ENCODE measurements at regions not wholly inside any gene's neighbourhood (a gene's known extent, or its start where the extent isn't known, plus 50 kb on each side); places are given as distances from the start of the nearest gene placed in this dataset.

DNA sequence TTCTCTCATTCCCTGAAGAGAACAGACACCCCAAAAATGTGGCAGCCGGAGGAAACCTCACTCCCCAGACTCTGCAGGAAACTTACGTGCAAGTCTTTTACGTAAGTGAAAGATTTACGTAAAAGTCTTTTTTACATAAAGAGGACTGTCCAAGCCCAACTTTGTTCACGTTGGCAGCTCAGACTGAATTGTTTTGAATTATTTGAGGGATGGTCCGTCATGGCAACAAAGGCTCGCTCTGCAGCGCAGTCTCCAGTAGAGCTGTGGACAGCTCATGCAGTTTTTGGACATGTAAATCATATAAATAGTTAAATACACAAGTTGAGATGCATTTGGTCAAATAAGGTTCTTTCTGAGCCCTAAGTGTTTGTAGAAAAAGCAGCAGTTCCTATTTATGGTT, 394.8 kb downstream of the QKI start:
- no peak for TF ChIP-seq EZH2 (conservative IDR thresholded peaks at IDR 0.05; ENCODE audit: low read depth, low read length)
- no peak for TF ChIP-seq ZNF30 (CRISPR knock-in tag; IDR thresholded peaks at IDR 0.05)
- TF ChIP-seq CREM (IDR thresholded peaks at IDR 0.05), result no peak
- TF ChIP-seq CREM (CRISPR knock-in tag; IDR thresholded peaks at IDR 0.05), result no peak
- TF ChIP-seq KAT2B (IDR thresholded peaks at IDR 0.05; ENCODE audit: borderline replicate concordance, low read depth, low read length), result no peak
- no peak for TF ChIP-seq ZFX (CRISPR knock-in tag; IDR thresholded peaks at IDR 0.05; ENCODE audit: low read depth)
- TF ChIP-seq NFYB (CRISPR knock-in tag; IDR thresholded peaks at IDR 0.05), result no peak
- no peak for TF ChIP-seq GZF1 (CRISPR knock-in tag; IDR thresholded peaks at IDR 0.05)
- TF ChIP-seq HOXA3 (CRISPR knock-in tag; IDR thresholded peaks at IDR 0.05), result no peak
- TF ChIP-seq HCFC1 (IDR thresholded peaks at IDR 0.05; ENCODE audit: low read depth, low read length), result no peak
- TF ChIP-seq, protein P1, sequence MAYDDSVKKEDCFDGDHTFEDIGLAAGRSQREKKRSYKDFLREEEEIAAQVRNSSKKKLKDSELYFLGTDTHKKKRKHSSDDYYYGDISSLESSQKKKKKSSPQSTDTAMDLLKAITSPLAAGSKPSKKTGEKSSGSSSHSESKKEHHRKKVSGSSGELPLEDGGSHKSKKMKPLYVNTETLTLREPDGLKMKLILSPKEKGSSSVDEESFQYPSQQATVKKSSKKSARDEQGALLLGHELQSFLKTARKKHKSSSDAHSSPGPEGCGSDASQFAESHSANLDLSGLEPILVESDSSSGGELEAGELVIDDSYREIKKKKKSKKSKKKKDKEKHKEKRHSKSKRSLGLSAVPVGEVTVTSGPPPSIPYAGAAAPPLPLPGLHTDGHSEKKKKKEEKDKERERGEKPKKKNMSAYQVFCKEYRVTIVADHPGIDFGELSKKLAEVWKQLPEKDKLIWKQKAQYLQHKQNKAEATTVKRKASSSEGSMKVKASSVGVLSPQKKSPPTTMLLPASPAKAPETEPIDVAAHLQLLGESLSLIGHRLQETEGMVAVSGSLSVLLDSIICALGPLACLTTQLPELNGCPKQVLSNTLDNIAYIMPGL (CRISPR knock-in tag; IDR thresholded peaks at IDR 0.05; ENCODE audit: borderline replicate concordance in 1 of 2, low read depth in 1 of 2), result no peak
- no peak for TF ChIP-seq BRCA1 (CRISPR knock-in tag; IDR thresholded peaks at IDR 0.05)
- TF ChIP-seq, protein P2, sequence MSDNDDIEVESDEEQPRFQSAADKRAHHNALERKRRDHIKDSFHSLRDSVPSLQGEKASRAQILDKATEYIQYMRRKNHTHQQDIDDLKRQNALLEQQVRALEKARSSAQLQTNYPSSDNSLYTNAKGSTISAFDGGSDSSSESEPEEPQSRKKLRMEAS (IDR thresholded peaks at IDR 0.05), result no peak
- TF ChIP-seq FOXK1 (CRISPR knock-in tag; IDR thresholded peaks at IDR 0.05; ENCODE audit: borderline replicate concordance, low read depth), result no peak
- no peak for TF ChIP-seq EP300 (IDR thresholded peaks at IDR 0.05; ENCODE audit: low read depth in 2 of 2, low read length in 2 of 2)
- TF ChIP-seq EP300 (CRISPR knock-in tag; IDR thresholded peaks at IDR 0.05; ENCODE audit: borderline replicate concordance), result no peak

Data from HepG2 (cell line).